Bone marrow (tissue), 2 donors: ENCODE measurements at regions not wholly inside any gene's neighbourhood (a gene's known extent, or its start where the extent isn't known, plus 50 kb on each side); places are given as distances from the start of the nearest gene placed in this dataset.
"Not testable (repeated sequence)": the region's sequence is repeated elsewhere in the genome, so short reads cannot be mapped to it uniquely, and the experiment has no call there.

Experiments
- DNase-seq, 2 donors: peaks; one replicate each; lab custom pipeline; 2025; lab: John Stamatoyannopoulos, UW

- no peak for DNase-seq
These were observed 610.9 kb downstream of the DTWD2 start for GRCh38 chr5:118377420-118377819.

- no peak for DNase-seq
These were observed 616.1 kb downstream of the DTWD2 start for GRCh38 chr5:118371973-118372831.

GRCh38 chr5:118366429-118366828 lies 621.9 kb downstream of the DTWD2 start:
- DNase-seq, result no peak

- DNase-seq, result no peak
These were observed 622.6 kb downstream of the DTWD2 start for GRCh38 chr5:118365718-118366117.

- no peak for DNase-seq
These were observed 633.5 kb downstream of the DTWD2 start for GRCh38 chr5:118354797-118355196.

GRCh38 chr5:118353970-118354369 lies 634.4 kb downstream of the DTWD2 start:
- DNase-seq, result no peak

- no peak for DNase-seq
These were observed 651.9 kb downstream of the DTWD2 start for GRCh38 chr5:118336468-118336867.

GRCh38 chr5:118327389-118327788 lies 661.0 kb downstream of the DTWD2 start:
- DNase-seq, result no peak

GRCh38 chr5:118326481-118327045 lies 661.8 kb downstream of the DTWD2 start:
- no peak for DNase-seq

- no peak for DNase-seq
These were observed 662.4 kb downstream of the DTWD2 start for GRCh38 chr5:118325931-118326330.

- DNase-seq, result not testable (repeated sequence)
These were observed 664.6 kb downstream of the DTWD2 start for GRCh38 chr5:118323723-118324122.

GRCh38 chr5:118321081-118321480 lies 667.3 kb downstream of the DTWD2 start:
- no peak for DNase-seq

- DNase-seq, result no peak
These were observed 668.2 kb downstream of the DTWD2 start for GRCh38 chr5:118320121-118320520.

- no peak for DNase-seq
These were observed 673.4 kb downstream of the DTWD2 start for GRCh38 chr5:118314931-118315330.

GRCh38 chr5:118311103-118311819 lies 677.1 kb downstream of the DTWD2 start:
- no peak for DNase-seq

GRCh38 chr5:118310401-118310800 lies 677.9 kb downstream of the DTWD2 start:
- no peak for DNase-seq

- no peak for DNase-seq
These were observed 685.1 kb downstream of the DTWD2 start for GRCh38 chr5:118303296-118303695.

- DNase-seq, result no peak
These were observed 685.6 kb downstream of the DTWD2 start for GRCh38 chr5:118302786-118303185.

GRCh38 chr5:118301696-118302095 lies 686.7 kb downstream of the DTWD2 start:
- no peak for DNase-seq

GRCh38 chr5:118295045-118295444 lies 693.3 kb downstream of the DTWD2 start:
- no peak for DNase-seq

- no peak for DNase-seq
These were observed 695.0 kb downstream of the DTWD2 start for GRCh38 chr5:118293378-118293777.

- DNase-seq, result no peak
These were observed 698.1 kb downstream of the DTWD2 start for GRCh38 chr5:118290204-118290603.

GRCh38 chr5:118284230-118284629 lies 704.1 kb downstream of the DTWD2 start:
- not testable (repeated sequence) for DNase-seq
